GM10266 (cell line): ENCODE measurements at regions not wholly inside any gene's neighbourhood (a gene's known extent, or its start where the extent isn't known, plus 50 kb on each side); places are given as distances from the start of the nearest gene placed in this dataset.

Experiments
- DNase-seq: peaks from one replicate; pipeline ENCODE4 v3.0.0; 2012; ENCODE audit errors: extremely low spot score
- CTCF ChIP-seq: IDR thresholded peaks from 2 replicates; pipeline ENCODE4 v1.5.1; 2012; ENCODE audit warnings: mild to moderate bottlenecking, low read depth; ENCODE audit not compliant: control insufficient read depth, insufficient read depth; ENCODE audit errors: missing control alignments

GRCh38 chr22:22764085-22764484 lies 119.7 kb downstream of the GGTLC2 start:
- TF ChIP-seq CTCF = no peak
- DNase-seq = no peak

- DNase-seq = no peak
- TF ChIP-seq CTCF = no peak
Measured at GRCh38 chr22:22767876-22768602, 119.6 kb upstream of the IGLL5 start.

GRCh38 chr22:22768885-22769284 lies 118.7 kb upstream of the IGLL5 start:
- DNase-seq = no peak
- no peak for TF ChIP-seq CTCF

GRCh38 chr22:22769434-22770279 lies 118.0 kb upstream of the IGLL5 start:
- TF ChIP-seq CTCF = no peak
- DNase-seq = no peak

- DNase-seq = no peak
- TF ChIP-seq CTCF = peak; percentile 45
Measured at GRCh38 chr22:22770280-22770871, 117.2 kb upstream of the IGLL5 start.

GRCh38 chr22:22770881-22771280 lies 116.7 kb upstream of the IGLL5 start:
- DNase-seq = no peak
- no peak for TF ChIP-seq CTCF
